HFF-Myc (cell line): ENCODE measurements at regions not wholly inside any gene's neighbourhood (a gene's known extent, or its start where the extent isn't known, plus 50 kb on each side); places are given as distances from the start of the nearest gene placed in this dataset.

Experiments
- DNase-seq: peaks from one replicate; pipeline ENCODE4 v3.0.0-alpha.2; 2011; ENCODE audit warnings: low read depth; ENCODE audit errors: extremely low read depth
- H3K4me3 ChIP-seq: replicated peaks from 2 replicates; pipeline ENCODE4 v1.5.1; 2011; ENCODE audit warnings: low read depth, mild to moderate bottlenecking, control low read depth, low read length
- TF ChIP-seq, protein P1 (sequence below): IDR thresholded peaks from 2 replicates; pipeline ENCODE4 v1.5.1; 2012; ENCODE audit warnings: mild to moderate bottlenecking, low read depth, low read length, control low read depth; ENCODE audit errors: missing control alignments

DNA sequence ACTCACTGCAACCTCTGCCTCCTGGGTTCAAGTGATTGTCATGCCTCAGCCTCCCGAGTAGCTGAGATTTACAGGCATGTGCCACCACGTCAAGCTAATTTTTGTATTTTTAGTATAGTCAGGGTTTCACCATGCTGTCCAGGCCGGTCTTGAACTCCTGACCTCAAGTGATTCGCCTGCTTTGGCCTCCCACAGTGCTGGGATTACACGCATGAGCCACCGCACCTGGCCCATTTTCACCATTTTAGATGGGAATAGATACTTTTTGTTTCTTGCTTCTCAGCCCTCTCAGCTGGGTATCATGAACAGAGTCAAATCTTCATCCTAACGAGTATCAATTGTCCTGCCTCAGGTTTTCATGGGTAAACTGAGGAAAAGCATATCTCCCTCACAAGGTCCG, 235.0 kb downstream of the CDC5L start:
- no peak overlapping the region for H3K4me3 ChIP-seq
- no peak for DNase-seq
- TF ChIP-seq, protein P1, sequence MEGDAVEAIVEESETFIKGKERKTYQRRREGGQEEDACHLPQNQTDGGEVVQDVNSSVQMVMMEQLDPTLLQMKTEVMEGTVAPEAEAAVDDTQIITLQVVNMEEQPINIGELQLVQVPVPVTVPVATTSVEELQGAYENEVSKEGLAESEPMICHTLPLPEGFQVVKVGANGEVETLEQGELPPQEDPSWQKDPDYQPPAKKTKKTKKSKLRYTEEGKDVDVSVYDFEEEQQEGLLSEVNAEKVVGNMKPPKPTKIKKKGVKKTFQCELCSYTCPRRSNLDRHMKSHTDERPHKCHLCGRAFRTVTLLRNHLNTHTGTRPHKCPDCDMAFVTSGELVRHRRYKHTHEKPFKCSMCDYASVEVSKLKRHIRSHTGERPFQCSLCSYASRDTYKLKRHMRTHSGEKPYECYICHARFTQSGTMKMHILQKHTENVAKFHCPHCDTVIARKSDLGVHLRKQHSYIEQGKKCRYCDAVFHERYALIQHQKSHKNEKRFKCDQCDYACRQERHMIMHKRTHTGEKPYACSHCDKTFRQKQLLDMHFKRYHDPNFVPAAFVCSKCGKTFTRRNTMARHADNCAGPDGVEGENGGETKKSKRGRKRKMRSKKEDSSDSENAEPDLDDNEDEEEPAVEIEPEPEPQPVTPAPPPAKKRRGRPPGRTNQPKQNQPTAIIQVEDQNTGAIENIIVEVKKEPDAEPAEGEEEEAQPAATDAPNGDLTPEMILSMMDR: no peak

DNA sequence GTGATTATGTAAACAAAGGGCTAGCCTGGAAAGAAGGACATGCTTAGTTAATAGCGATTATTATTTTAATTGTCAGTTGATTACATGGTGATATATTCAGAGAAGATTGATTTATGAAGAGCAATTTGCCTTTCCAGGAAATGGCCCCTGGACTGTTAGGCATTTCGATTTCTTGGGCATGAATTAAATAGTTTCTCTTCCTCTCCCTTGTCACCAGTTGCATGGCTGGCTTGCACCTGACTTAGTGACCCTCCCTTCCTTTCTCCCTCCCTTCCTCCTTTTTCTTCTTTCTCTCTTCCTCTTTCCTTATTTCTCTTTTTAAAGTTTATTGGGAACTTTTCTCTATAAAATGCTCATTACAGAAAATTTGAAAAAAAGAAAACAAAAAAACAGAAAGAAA, 235.4 kb downstream of the CDC5L start:
- no peak for DNase-seq
- TF ChIP-seq, protein P1: no peak
- H3K4me3 ChIP-seq: no peak overlapping the region

DNA sequence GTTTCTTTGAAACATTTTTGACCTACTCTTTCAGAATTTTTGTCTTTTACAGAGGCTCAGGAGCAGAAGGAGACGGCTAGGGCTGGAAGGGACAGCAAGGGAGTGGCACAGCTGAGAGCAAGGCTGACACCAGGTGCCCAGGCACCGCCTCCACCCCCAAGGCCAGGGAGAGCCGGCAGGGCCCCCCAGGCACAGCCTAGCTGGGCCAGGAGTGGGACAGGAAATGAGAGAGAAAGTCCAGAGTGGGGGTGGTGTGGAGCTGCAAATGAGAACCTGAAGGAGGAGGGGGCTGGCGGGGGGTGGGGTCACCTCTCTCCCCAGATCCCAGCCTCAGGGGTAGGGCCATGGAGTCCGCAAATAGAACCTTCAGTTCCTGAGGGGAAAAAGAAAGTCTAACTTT, 236.7 kb downstream of the CDC5L start:
- TF ChIP-seq, protein P1: no peak
- H3K4me3 ChIP-seq: no peak overlapping the region
- no peak for DNase-seq

DNA sequence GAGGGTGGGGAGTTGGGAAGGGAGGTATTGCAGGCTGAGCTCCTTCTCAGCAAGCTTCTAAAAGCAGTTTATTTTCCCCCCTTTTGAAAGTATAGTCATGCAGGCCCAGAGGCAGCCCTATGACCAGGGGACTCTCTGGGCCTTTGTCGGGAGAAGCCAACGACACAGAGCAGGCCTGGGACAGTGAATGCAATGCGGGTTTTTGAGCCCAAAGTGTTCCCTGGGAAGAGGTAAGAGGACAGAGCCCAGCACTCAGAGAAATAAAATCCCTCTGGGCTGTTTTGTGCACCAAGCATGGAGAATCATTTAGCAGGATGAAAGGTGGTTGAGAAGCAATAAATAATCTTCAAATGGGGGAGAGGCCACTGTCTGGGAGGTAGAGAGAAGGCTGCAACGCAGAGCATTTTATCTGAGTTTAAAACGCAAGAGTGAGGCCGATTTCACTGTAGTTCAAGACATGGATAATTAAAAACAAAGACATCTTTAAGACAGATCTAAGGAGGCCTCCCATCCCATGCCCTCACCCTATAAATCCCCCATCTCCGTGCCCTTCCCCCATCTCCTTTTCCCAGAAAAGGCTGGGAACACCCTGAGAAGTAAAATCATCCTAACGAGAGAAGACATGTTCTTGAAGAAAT, 237.5 kb downstream of the CDC5L start:
- TF ChIP-seq, protein P1: no peak
- DNase-seq: no peak
- H3K4me3 ChIP-seq: no peak overlapping the region

DNA sequence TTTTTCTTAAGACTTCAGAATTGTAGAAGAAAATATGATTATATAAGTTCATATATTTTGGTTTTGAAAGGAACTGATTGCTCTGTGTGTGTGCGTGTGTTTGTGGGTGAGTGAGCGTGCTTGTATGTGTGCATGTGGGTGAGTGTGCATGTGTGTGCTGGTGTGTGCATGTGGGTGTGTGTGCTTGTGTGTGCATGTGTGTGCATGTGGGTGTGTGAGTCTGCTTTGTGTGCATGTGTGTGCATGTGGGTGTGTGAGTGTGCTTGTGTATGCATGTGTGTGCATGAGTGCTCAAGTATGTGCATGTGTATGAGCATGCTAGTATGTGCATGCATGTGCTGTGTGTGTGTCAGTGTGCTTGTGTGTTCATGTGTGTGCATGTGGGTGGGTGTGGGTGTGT, 238.5 kb downstream of the CDC5L start:
- TF ChIP-seq, protein P1: no peak
- no peak for DNase-seq
- no peak overlapping the region for H3K4me3 ChIP-seq

DNA sequence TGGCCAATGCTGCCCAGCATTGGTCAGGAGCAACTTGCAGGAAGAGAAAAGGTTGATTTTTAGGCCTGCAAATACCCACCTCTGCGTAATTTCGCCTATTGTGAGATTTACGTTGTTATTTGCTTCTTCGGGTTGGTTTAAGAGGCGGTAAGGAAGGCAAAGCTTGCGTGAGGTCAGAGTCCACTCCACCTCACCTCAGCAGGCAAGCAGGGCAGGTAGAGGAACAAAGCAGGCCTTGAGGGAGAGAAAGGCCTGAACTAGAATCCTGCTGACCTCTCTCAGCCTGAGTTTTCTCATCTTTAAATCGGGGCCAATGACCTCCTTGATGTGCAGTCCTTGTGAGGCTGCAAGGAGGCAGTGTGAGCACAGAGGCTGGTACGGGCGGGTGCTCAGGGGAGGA, 239.1 kb downstream of the CDC5L start:
- H3K4me3 ChIP-seq: no peak overlapping the region
- no peak for DNase-seq
- TF ChIP-seq, protein P1: no peak
